AG04449 (cell line): ENCODE measurements at regions not wholly inside any gene's neighbourhood (a gene's known extent, or its start where the extent isn't known, plus 50 kb on each side); places are given as distances from the start of the nearest gene placed in this dataset.
"Not testable (repeated sequence)": the region's sequence is repeated elsewhere in the genome, so short reads cannot be mapped to it uniquely, and the experiment has no call there.

Source experiments
- CTCF ChIA-PET: fragments of 350-600 bp; formaldehyde crosslinking; extraction: SDS; loops from one replicate; lab custom pipeline; 2021; ENCODE audit warnings: antibody characterized with exemption; lab: Yijun Ruan, JAX
- POLR2A ChIA-PET: fragments of 400-600, 350-600 bp; formaldehyde crosslinking; extraction: SDS; loops from one replicate; lab custom pipeline; 2020; ENCODE audit warnings: antibody characterized with exemption, inconsistent platforms; lab: Yijun Ruan, JAX
- DNase-seq: peaks from one replicate; pipeline ENCODE4 v3.0.0-alpha.2; 2010; ENCODE audit warnings: low read depth, low spot score
- H3K4me3 ChIP-seq: 2 replicates; pipeline ENCODE4 v1.5.1; 2011; ENCODE audit warnings: low read depth, mild to moderate bottlenecking, control low read depth, low read length
- CTCF ChIP-seq: IDR thresholded peaks from one replicate; pipeline ENCODE4 v1.5.1; 2011; ENCODE audit warnings: mild to moderate bottlenecking, moderate library complexity, low read length, control low read depth, inconsistent platforms; ENCODE audit not compliant: insufficient read depth; ENCODE audit errors: missing control alignments

- no peak for DNase-seq
- ChIA-PET POLR2A (no interaction called here), CTCF (no interaction called here)
These were observed 147.6 kb upstream of the BARHL2 start for GRCh38 chr1:90864681-90865080.

GRCh38 chr1:90862782-90863181, 145.7 kb upstream of the BARHL2 start:
- no peak for TF ChIP-seq CTCF
- DNase-seq = no peak
- POLR2A ChIA-PET = no interaction called here

More at GRCh38 chr1:90864681-90865080, 147.6 kb upstream of the BARHL2 start:
- H3K4me3 ChIP-seq = no peak overlapping the region
- TF ChIP-seq CTCF = no peak

GRCh38 chr1:90861421-90861820, 144.3 kb upstream of the BARHL2 start:
- CTCF ChIA-PET, DNase-seq, H3K4me3 ChIP-seq, POLR2A ChIA-PET: not testable (repeated sequence)

More at GRCh38 chr1:90862782-90863181, 145.7 kb upstream of the BARHL2 start:
- H3K4me3 ChIP-seq = no peak overlapping the region
- CTCF ChIA-PET = no interaction called here

GRCh38 chr1:90856463-90857007, 139.4 kb upstream of the BARHL2 start:
- DNase-seq = no peak
- no peak for TF ChIP-seq CTCF
- H3K4me3 ChIP-seq = no peak overlapping the region
- POLR2A ChIA-PET = no interaction called here
- CTCF ChIA-PET = no interaction called here

- DNase-seq = no peak
- TF ChIP-seq CTCF = no peak
- ChIA-PET CTCF (no interaction called here), POLR2A (no interaction called here)
- no peak overlapping the region for H3K4me3 ChIP-seq
These were observed 137.4 kb upstream of the BARHL2 start for GRCh38 chr1:90854397-90854924.

- ChIA-PET POLR2A (no interaction called here), CTCF (interaction anchor here (0.6 to 1.2 kb wide), 9 partner anchors 9 to 203 kb away, joined by 3 to 5 read pairs (median 3); no protein-coding TSS in a partner anchor)
- no peak for TF ChIP-seq CTCF
- no peak for DNase-seq
- H3K4me3 ChIP-seq = peak overlapping the region; percentile 58
These were observed 134.6 kb upstream of the BARHL2 start for GRCh38 chr1:90851711-90852050.
